ENCODE measurements at regions not wholly inside any gene's neighbourhood (a gene's known extent, or its start where the extent isn't known, plus 50 kb on each side); places are given as distances from the start of the nearest gene placed in this dataset.

- H3F3A ChIP-seq (ENCODE audit: insufficient read depth, low read length), result no peaks in the 10 kb centered on the region
- no peaks in the 10 kb centered on the region for H4K20me1 ChIP-seq (ENCODE audit: insufficient read depth, low read length)
- H3K4me2 ChIP-seq (ENCODE audit: low read length), result no peak overlapping the region
- no peaks in the 10 kb centered on the region for H3K9me2 ChIP-seq (ENCODE audit: low read depth, low read length)
- no peak overlapping the region for H3K27ac ChIP-seq (ENCODE audit: low read depth, low read length, poor library complexity, severe bottlenecking)
- no peaks in the 10 kb centered on the region for H3K4me1 ChIP-seq (ENCODE audit: insufficient read depth, low read length, severe bottlenecking)
- no peaks in the 10 kb centered on the region for H3K27me3 ChIP-seq (ENCODE audit: insufficient read depth, low read length)
- TF ChIP-seq EZH2 (IDR thresholded peaks at IDR 0.05; ENCODE audit: borderline replicate concordance, low read length) (no peak), CTCF (IDR thresholded peaks at IDR 0.05; ENCODE audit: low read length) (no peak)
- H3K4me3 ChIP-seq (ENCODE audit: low read depth, low read length, poor library complexity, severe bottlenecking), result no peak overlapping the region
- no peaks in the 10 kb centered on the region for H3K9me3 ChIP-seq (ENCODE audit: low read length)
- H2AFZ ChIP-seq (ENCODE audit: low read length), result no peak overlapping the region
- no peaks in the 10 kb centered on the region for H3K79me2 ChIP-seq (ENCODE audit: insufficient read depth, low read length)
- no peaks in the 10 kb centered on the region for H3K36me3 ChIP-seq (ENCODE audit: insufficient read depth, low read length)
- H3K9ac ChIP-seq (ENCODE audit: low read length), result no peak overlapping the region
Measured at GRCh38 chr14:84282618-84283017, 1247.3 kb upstream of the FLRT2 start.

GRCh38 chr14:84288781-84289180 is 1241.2 kb upstream of the FLRT2 start:
- TF ChIP-seq CTCF (IDR thresholded peaks at IDR 0.05; ENCODE audit: low read length), result no peak
- TF ChIP-seq EZH2 (IDR thresholded peaks at IDR 0.05; ENCODE audit: borderline replicate concordance, low read length), result no peak
- Histone ChIP-seq H3K4me3 (ENCODE audit: low read depth, low read length, poor library complexity, severe bottlenecking) (no peak overlapping the region), H3K4me2 (ENCODE audit: low read length) (no peak overlapping the region), H2AFZ (ENCODE audit: low read length) (no peak overlapping the region), H3F3A (ENCODE audit: insufficient read depth, low read length) (no peaks in the 10 kb centered on the region), H3K9ac (ENCODE audit: low read length) (no peak overlapping the region), H3K27me3 (ENCODE audit: insufficient read depth, low read length) (no peaks in the 10 kb centered on the region), H3K9me2 (ENCODE audit: low read depth, low read length) (no peaks in the 10 kb centered on the region), H4K20me1 (ENCODE audit: insufficient read depth, low read length) (no peaks in the 10 kb centered on the region), H3K79me2 (ENCODE audit: insufficient read depth, low read length) (no peaks in the 10 kb centered on the region), H3K27ac (ENCODE audit: low read depth, low read length, poor library complexity, severe bottlenecking) (no peak overlapping the region), H3K9me3 (ENCODE audit: low read length) (no peaks in the 10 kb centered on the region), H3K36me3 (ENCODE audit: insufficient read depth, low read length) (no peaks in the 10 kb centered on the region), H3K4me1 (ENCODE audit: insufficient read depth, low read length, severe bottlenecking) (no peaks in the 10 kb centered on the region)

GRCh38 chr14:84298663-84299195 is 1231.2 kb upstream of the FLRT2 start:
- TF ChIP-seq CTCF (IDR thresholded peaks at IDR 0.05; ENCODE audit: low read length) (no peak), EZH2 (IDR thresholded peaks at IDR 0.05; ENCODE audit: borderline replicate concordance, low read length) (no peak)
- Histone ChIP-seq H4K20me1 (ENCODE audit: insufficient read depth, low read length) (no peaks in the 10 kb centered on the region), H3K9me2 (ENCODE audit: low read depth, low read length) (no peaks in the 10 kb centered on the region), H3K4me2 (ENCODE audit: low read length) (no peak overlapping the region), H3K9ac (ENCODE audit: low read length) (no peak overlapping the region), H3K27ac (ENCODE audit: low read depth, low read length, poor library complexity, severe bottlenecking) (no peak overlapping the region), H3K36me3 (ENCODE audit: insufficient read depth, low read length) (no peaks in the 10 kb centered on the region), H3K4me3 (ENCODE audit: low read depth, low read length, poor library complexity, severe bottlenecking) (no peak overlapping the region), H3K79me2 (ENCODE audit: insufficient read depth, low read length) (no peaks in the 10 kb centered on the region), H2AFZ (ENCODE audit: low read length) (no peak overlapping the region), H3K4me1 (ENCODE audit: insufficient read depth, low read length, severe bottlenecking) (no peaks in the 10 kb centered on the region), H3K9me3 (ENCODE audit: low read length) (0 out of 2 replicates have a peak, but pooled peaks cover 2% of the 10 kb centered on the region), H3K27me3 (ENCODE audit: insufficient read depth, low read length) (no peaks in the 10 kb centered on the region), H3F3A (ENCODE audit: insufficient read depth, low read length) (no peaks in the 10 kb centered on the region)
